BLaER1 (cell line): ENCODE measurements at regions not wholly inside any gene's neighbourhood (a gene's known extent, or its start where the extent isn't known, plus 50 kb on each side); places are given as distances from the start of the nearest gene placed in this dataset.

Experiments used
- H3K27ac ChIP-seq: shearing (Covaris generic); formaldehyde crosslinking; 2 replicates; pipeline ENCODE4 v1.8.1; 2022
- H3K27me3 ChIP-seq: shearing (Covaris generic); formaldehyde crosslinking; 2 replicates; pipeline ENCODE4 v1.8.1; 2022
- H3K36me3 ChIP-seq: shearing (Covaris generic); formaldehyde crosslinking; 2 replicates; pipeline ENCODE4 v1.8.1; 2022
- H3K4me1 ChIP-seq: shearing (Covaris generic); formaldehyde crosslinking; 2 replicates; pipeline ENCODE4 v1.8.1; 2022
- H3K4me2 ChIP-seq: shearing (Covaris generic); formaldehyde crosslinking; 2 replicates; pipeline ENCODE4 v1.8.1; 2022
- H3K4me3 ChIP-seq: shearing (Covaris generic); formaldehyde crosslinking; 2 replicates; pipeline ENCODE4 v1.8.1; 2022
- H3K9ac ChIP-seq: shearing (Covaris generic); formaldehyde crosslinking; 2 replicates; pipeline ENCODE4 v1.8.1; 2022
- H3K9me3 ChIP-seq: shearing (Covaris generic); formaldehyde crosslinking; 2 replicates; pipeline ENCODE4 v1.8.1; 2022
- H4K20me1 ChIP-seq: shearing (Covaris generic); formaldehyde crosslinking; 2 replicates; pipeline ENCODE4 v1.8.1; 2022
- Cebpa-rat ChIP-seq: shearing (Covaris generic); IDR thresholded peaks from 2 replicates; pipeline ENCODE4 v1.8.1; 2022

GRCh38 chr4:25474690-25475089, 97.6 kb downstream of the ANAPC4 start:
- Histone ChIP-seq H3K36me3 (no peaks in the 10 kb centered on the region), H4K20me1 (no peaks in the 10 kb centered on the region), H3K27ac (no peak overlapping the region), H3K27me3 (no peaks in the 10 kb centered on the region), H3K4me2 (no peak overlapping the region), H3K4me1 (peaks cover 17% of the 10 kb centered on the region), H3K4me3 (no peak overlapping the region), H3K9ac (no peak overlapping the region), H3K9me3 (peaks cover 31% of the 10 kb centered on the region)
- TF ChIP-seq Cebpa-rat, result no peak

- H3K27me3 ChIP-seq, result no peaks in the 10 kb centered on the region
- no peak overlapping the region for H3K4me3 ChIP-seq
- peaks cover 17% of the 10 kb centered on the region for H3K4me1 ChIP-seq
- peak overlapping the region; percentile 33 for H3K4me2 ChIP-seq
- H3K27ac ChIP-seq, result no peak overlapping the region
- no peak for TF ChIP-seq Cebpa-rat
- no peak overlapping the region for H3K9ac ChIP-seq
- peaks cover 23% of the 10 kb centered on the region for H3K9me3 ChIP-seq
- H4K20me1 ChIP-seq, result no peaks in the 10 kb centered on the region
- H3K36me3 ChIP-seq, result no peaks in the 10 kb centered on the region
Measured at GRCh38 chr4:25477221-25477620, 100.2 kb downstream of the ANAPC4 start.

GRCh38 chr4:25481648-25482047, 104.6 kb downstream of the ANAPC4 start:
- Histone ChIP-seq H3K4me1 (peaks cover 8% of the 10 kb centered on the region), H3K4me2 (no peak overlapping the region), H3K9me3 (peaks cover 18% of the 10 kb centered on the region), H3K27me3 (no peaks in the 10 kb centered on the region), H3K27ac (no peak overlapping the region), H3K9ac (no peak overlapping the region), H3K4me3 (no peak overlapping the region), H4K20me1 (no peaks in the 10 kb centered on the region), H3K36me3 (no peaks in the 10 kb centered on the region)
- no peak for TF ChIP-seq Cebpa-rat

DNA sequence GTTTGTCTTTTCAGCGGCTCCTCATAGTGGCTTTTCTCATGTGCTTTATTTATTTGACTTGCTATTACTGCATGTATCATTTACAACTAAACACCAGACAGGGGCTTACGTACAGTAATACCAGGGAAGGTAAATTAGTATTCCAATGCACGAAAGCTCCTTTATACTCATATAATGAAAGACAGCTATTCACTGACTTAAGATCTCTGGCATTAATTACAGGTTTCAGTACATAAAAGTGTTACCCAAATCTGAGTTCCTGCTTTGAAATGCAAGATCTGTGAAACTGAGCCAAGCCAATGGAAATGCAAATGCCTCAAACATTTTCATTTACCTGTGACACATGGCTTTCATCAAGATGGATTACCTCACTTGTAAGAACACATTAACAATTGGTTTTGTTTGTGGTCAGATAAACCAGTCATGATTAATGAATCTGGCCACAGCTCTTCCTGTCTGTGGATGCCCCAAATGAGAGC, 107.2 kb downstream of the ANAPC4 start:
- Histone ChIP-seq H3K4me1 (no peaks in the 10 kb centered on the region), H3K27ac (no peak overlapping the region), H3K4me3 (no peak overlapping the region), H4K20me1 (no peaks in the 10 kb centered on the region), H3K36me3 (no peaks in the 10 kb centered on the region), H3K9ac (no peak overlapping the region), H3K9me3 (peaks cover 14% of the 10 kb centered on the region), H3K4me2 (no peak overlapping the region), H3K27me3 (no peaks in the 10 kb centered on the region)
- no peak for TF ChIP-seq Cebpa-rat

GRCh38 chr4:25485104-25485503, 108.0 kb downstream of the ANAPC4 start:
- H3K9ac ChIP-seq, result no peak overlapping the region
- H3K4me1 ChIP-seq, result no peaks in the 10 kb centered on the region
- no peaks in the 10 kb centered on the region for H3K27me3 ChIP-seq
- TF ChIP-seq Cebpa-rat, result no peak
- no peak overlapping the region for H3K27ac ChIP-seq
- H3K4me3 ChIP-seq, result no peak overlapping the region
- H3K36me3 ChIP-seq, result no peaks in the 10 kb centered on the region
- H3K4me2 ChIP-seq, result no peak overlapping the region
- no peaks in the 10 kb centered on the region for H4K20me1 ChIP-seq
- peaks cover 12% of the 10 kb centered on the region; the same call in 1 of the 2 replicates for H3K9me3 ChIP-seq

DNA sequence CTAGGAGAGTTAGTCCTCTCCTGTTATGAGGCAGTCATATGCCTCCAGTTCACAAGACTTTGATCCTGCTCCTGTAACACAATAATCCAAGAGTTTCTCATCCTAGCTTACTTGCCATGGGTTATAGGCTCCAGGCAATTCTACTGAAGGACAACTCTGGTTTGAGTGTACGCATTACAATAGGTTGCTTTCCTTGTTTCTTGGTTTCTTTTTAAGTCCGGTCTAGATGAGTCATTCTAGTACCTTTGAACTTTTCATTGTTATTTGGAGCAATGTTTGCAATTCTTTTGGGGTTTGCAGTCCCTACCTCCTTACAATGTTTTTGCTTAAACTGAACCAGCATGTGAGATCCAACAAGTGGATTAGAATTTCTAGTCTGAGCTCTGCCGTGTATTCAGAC, 109.1 kb downstream of the ANAPC4 start:
- Histone ChIP-seq H3K36me3 (no peaks in the 10 kb centered on the region), H3K9ac (no peak overlapping the region), H3K27ac (no peak overlapping the region), H4K20me1 (no peaks in the 10 kb centered on the region), H3K27me3 (no peaks in the 10 kb centered on the region), H3K9me3 (peaks cover 17% of the 10 kb centered on the region), H3K4me1 (no peaks in the 10 kb centered on the region), H3K4me2 (no peak overlapping the region), H3K4me3 (no peak overlapping the region)
- TF ChIP-seq Cebpa-rat, result no peak

- no peak overlapping the region for H3K4me2 ChIP-seq
Measured at GRCh38 chr4:25487155-25487554, 110.1 kb downstream of the ANAPC4 start.

GRCh38 chr4:25489253-25489797, 112.3 kb downstream of the ANAPC4 start:
- H3K27me3 ChIP-seq, result no peaks in the 10 kb centered on the region
- H3K9ac ChIP-seq, result no peak overlapping the region
- H3K27ac ChIP-seq, result no peak overlapping the region
- no peak overlapping the region for H3K4me3 ChIP-seq
- H3K4me2 ChIP-seq, result no peak overlapping the region
- no peak for TF ChIP-seq Cebpa-rat
- no peaks in the 10 kb centered on the region for H3K36me3 ChIP-seq
- H3K4me1 ChIP-seq, result no peaks in the 10 kb centered on the region
- no peaks in the 10 kb centered on the region for H4K20me1 ChIP-seq
- peaks cover 36% of the 10 kb centered on the region for H3K9me3 ChIP-seq

More at GRCh38 chr4:25487155-25487554, 110.1 kb downstream of the ANAPC4 start:
- H3K27me3 ChIP-seq, result no peaks in the 10 kb centered on the region
- no peaks in the 10 kb centered on the region for H3K36me3 ChIP-seq
- H3K9me3 ChIP-seq, result peaks cover 27% of the 10 kb centered on the region
- H3K4me1 ChIP-seq, result no peaks in the 10 kb centered on the region
- no peak overlapping the region for H3K9ac ChIP-seq
- no peaks in the 10 kb centered on the region for H4K20me1 ChIP-seq
- H3K4me3 ChIP-seq, result no peak overlapping the region
- no peak overlapping the region for H3K27ac ChIP-seq
- no peak for TF ChIP-seq Cebpa-rat

GRCh38 chr4:25493466-25493865, 116.4 kb downstream of the ANAPC4 start:
- Histone ChIP-seq H3K27me3 (no peaks in the 10 kb centered on the region), H3K27ac (no peak overlapping the region)
- no peak for TF ChIP-seq Cebpa-rat

GRCh38 chr4:25494166-25494565, 117.1 kb downstream of the ANAPC4 start:
- H3K4me3 ChIP-seq, result no peak overlapping the region
- TF ChIP-seq Cebpa-rat, result no peak
- H4K20me1 ChIP-seq, result no peaks in the 10 kb centered on the region
- no peak overlapping the region for H3K27ac ChIP-seq
- H3K36me3 ChIP-seq, result no peaks in the 10 kb centered on the region
- H3K9ac ChIP-seq, result no peak overlapping the region
- H3K4me1 ChIP-seq, result no peaks in the 10 kb centered on the region
- no peak overlapping the region for H3K4me2 ChIP-seq
- no peaks in the 10 kb centered on the region for H3K27me3 ChIP-seq
- peaks cover 35% of the 10 kb centered on the region for H3K9me3 ChIP-seq

More at GRCh38 chr4:25493466-25493865, 116.4 kb downstream of the ANAPC4 start:
- Histone ChIP-seq H4K20me1 (no peaks in the 10 kb centered on the region), H3K9ac (no peak overlapping the region), H3K36me3 (no peaks in the 10 kb centered on the region), H3K4me1 (no peaks in the 10 kb centered on the region), H3K4me3 (no peak overlapping the region), H3K9me3 (peaks cover 35% of the 10 kb centered on the region), H3K4me2 (peak overlapping the region; percentile 25; the same call in 1 of the 2 replicates)
